NOMO-1 treated with DMSO at 0.1 percent for 48 hours (cell line): ENCODE measurements at regions not wholly inside any gene's neighbourhood (a gene's known extent, or its start where the extent isn't known, plus 50 kb on each side); places are given as distances from the start of the nearest gene placed in this dataset.
A peak's percentile ranks its signal among the peaks of the same experiment; 100 is the strongest.
"Not testable (repeated sequence)": the region's sequence is repeated elsewhere in the genome, so short reads cannot be mapped to it uniquely, and the experiment has no call there.

Experiments used
- DNase-seq: peaks from one replicate; lab custom pipeline; 2025; ENCODE audit not compliant: unreplicated experiment; lab: John Stamatoyannopoulos, UW

DNA sequence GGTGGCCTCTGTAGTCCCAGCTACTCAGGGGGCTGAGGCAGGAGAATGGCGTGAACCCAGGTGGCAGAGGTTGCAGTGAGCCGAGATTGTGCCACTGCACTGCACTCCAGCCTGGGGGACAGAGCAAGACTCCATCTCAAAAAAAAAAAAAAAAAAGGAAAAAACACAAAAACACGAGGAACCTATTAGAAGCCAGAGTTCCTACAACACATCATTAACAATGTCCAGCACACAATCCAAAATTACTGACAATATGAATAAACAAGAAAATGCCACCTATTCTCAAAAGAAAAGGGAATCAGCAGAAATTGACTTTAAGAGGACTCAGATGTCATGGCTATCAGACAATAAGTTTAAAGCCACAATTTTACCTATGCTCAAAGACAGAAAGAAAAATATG lies 57.3 kb upstream of the HS3ST3A1 start:
- DNase-seq, result not testable (repeated sequence)

DNA sequence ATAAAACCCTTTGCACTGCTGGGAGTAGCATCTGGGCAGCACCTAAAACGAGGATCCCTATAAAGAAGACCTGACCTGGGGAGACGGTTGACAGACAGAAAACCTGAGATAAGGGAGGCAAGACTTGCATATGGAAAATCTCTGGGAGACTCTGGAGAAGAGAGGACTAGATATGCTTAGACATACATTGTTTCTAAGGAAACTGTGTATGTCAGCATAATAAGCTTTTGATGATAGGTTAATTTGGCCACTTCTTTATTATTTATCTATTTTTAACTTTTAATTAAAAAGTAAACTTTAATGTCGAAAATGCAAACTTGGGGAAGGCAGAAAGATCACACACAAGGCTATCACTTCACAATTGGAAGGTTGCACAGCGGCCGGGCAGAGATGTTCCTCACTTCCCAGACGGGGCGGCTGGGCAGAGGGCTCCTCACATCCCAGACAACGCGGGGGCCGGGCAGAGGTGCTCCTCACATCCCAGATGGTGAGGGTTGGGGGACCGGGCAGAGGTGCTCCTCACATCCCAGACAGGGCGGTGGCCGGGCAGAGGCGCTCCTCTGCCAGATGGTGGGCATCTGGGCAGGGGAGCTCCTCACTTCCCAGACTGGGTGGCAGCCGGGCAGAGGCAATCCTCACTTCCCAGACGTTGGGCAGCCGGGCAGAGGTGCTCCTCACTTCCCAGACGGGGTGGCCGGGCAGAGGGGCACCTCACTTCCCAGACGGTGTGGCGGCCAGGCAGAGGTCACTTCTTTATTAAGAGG lies 64.3 kb upstream of the HS3ST3A1 start:
- no peak for DNase-seq

DNA sequence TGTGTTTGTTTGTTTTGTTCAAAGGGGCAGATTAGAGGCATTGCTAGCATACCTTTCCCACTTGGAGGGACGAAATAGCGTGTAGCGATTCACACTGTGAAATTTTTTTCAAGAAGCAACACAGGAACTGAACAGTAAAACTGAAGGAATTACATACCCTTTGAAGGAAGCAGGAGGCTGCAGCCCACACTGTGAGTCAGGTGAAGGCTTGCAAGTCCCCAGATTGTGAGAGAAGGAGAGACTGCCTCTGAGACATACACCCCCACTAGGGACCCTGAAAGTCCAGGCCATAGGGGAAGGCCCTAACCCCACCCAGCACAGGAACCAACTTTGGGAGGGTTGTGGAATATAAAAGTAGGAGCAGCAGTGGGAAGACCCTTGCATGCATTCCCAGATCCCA lies 69.6 kb upstream of the HS3ST3A1 start:
- no peak for DNase-seq

DNA sequence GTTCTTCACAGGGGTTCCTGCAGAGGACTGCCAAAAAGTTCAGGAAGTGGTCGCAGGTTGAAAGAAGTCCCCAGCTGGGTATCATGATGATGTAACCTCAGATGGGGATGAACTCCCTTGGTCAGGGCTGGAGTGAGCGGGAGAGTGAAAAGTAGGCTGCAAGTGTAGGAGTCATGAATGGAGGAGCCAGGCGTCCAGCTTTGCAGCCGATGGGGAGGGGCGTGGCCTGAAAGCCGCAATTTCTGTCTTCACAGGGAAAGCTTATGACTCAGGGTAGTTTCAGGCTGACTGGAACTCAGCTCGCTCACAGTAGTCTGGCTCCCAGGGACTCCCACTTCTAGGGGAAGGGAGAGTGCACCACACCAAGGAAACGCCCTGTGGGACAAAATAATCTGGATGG lies 70.0 kb upstream of the HS3ST3A1 start:
- no peak for DNase-seq

DNA sequence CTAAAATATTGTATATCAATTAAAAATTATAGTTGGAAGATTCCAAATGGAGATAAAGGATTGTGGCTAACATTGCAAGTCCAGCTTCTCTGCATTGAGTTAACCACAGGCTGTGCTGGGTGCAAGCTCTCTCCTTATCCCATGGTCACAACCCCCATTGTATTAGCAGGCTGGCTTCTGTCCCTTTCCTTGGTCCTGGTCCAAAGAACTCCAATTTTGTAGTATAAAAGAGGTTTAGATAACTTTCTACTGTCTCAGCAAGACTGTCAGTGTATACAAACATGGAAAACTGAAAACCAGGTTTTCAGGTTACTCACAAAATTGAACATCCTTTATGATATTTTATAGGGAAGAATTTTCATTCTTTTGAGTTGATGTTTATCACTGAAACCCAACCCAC lies 76.6 kb upstream of the HS3ST3A1 start:
- DNase-seq, result no peak

DNA sequence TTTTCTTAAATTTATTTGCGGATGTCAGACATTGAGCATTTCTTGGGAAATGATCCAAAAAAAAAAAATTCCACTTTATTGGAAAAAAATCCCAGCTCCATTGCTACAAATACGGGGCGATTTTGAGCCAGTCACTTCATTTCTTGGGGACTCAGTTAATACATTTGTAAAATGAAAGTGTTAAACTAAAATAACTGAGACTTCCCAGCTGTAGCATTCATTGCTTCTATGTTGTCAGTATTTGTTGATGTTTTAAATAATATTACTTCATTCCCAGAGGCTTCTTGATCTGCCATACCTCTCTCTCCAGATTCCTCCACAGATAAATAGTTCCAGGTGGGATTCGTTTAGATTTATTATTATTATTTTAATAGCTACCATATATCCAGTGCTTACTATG lies 77.1 kb upstream of the HS3ST3A1 start:
- no peak for DNase-seq

DNA sequence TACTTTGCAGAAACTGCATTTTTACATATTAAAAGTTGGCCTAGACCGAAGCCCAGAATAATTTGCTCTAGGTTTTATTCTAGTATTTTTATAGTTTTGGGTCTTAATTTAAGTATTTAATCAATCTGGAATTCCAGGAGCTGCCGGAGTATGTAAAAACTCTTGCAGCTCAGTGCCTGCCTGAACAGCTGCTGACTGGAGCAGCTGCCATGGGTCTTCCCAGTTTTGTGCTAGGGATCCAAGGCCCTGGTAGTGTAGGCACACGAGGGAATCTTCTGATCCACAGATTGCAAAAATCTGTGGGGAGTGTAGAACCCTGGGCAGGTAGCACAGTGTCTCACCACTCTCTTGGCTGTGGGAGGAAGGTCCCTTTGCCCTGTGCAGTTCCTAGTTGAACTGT lies 87.0 kb upstream of the HS3ST3A1 start:
- no peak for DNase-seq

DNA sequence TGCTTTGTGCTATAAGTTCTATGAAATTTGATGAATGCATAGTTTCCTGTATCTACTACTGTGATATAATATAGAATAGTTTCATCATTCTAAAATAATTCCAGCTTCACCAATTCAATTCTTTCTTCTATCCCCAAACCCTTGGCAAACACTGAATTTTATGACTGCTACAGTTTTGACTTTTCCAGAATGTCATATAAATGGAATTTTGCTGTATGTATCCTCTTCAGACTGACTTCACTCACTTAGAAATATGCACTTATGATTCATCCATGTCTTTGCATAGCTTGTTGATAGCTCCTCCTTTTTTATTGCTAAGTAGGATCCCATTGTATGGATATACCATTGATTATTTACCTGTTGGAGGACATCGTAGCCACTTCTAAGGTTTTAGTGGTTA lies 89.1 kb upstream of the HS3ST3A1 start:
- no peak for DNase-seq

DNA sequence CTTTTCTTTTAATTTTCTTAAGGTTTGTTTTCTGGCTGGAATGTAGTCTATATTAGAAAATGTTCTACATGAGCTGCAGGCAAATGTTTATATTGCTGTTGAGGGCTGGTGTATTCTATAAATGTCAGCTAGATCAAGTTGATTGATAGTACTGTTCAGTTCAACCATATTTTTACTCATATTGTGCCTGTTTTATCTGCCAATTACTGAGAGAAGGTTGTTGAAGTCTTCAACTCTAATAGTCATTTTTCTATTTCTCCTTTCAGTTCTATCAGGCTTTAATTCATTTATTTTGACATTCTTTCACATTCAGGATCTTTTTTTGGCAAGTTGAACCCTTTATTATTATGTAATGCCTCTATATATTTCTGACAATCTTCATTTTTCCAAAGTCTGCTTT lies 93.2 kb upstream of the HS3ST3A1 start:
- DNase-seq, result no peak

DNA sequence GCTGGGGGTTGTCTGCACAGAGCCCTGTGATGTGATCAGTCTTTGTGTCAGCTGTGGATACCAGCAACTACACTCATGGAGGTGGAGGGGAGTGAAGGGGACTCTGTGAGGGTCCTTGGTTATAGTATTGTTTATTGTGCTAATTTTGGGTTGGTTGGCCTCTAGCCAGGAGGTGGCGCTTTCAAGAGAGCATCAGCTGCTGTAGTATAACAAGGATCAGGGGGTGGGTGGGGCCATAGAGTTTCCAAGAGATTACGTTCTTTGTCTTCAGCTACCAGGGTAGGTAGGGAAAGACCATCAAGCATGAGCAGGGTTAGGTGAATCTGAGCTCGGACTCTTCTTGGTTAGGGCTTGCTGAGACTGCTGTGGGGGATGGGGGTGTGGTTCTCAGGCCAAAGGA lies 97.1 kb upstream of the HS3ST3A1 start:
- no peak for DNase-seq

DNA sequence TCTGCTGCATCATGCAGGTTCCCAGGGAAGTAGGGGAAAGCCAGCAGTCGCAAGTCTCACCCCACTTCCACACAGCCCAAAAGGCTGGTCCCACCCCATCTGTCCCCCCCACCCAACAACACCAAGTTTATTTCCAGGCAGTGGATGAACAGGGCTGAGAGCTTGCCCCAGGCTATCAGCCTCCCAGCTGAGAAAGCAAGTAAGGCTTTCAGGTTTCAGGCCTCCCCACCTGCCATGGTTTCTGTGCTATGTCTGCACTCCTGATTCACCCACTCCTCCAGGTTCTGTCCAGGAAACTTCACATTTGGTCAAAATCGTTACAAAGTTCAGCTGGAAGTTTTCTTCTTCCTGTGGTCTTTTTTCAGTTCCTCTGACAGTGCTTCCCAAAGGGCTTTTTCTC lies 97.5 kb upstream of the HS3ST3A1 start:
- no peak for DNase-seq

DNA sequence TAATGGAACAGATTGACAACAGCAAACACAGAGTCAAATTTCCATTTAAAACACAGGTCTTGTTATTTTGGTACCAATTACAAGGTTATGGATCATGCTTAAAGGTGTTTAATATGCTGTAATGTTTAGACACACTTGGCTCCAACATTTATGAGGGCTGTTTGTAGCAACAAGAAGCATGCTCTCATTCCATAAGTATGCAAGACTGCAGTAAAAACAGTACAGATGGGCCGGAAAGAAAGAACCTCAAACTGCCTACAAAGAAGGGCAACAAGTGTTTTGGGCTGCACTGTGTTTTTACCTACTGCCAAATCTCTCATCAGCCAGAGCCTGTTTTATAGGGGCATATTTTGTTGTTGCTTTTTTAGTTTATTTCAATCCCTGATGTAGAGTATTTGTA lies 100.5 kb upstream of the HS3ST3A1 start:
- no peak for DNase-seq

DNA sequence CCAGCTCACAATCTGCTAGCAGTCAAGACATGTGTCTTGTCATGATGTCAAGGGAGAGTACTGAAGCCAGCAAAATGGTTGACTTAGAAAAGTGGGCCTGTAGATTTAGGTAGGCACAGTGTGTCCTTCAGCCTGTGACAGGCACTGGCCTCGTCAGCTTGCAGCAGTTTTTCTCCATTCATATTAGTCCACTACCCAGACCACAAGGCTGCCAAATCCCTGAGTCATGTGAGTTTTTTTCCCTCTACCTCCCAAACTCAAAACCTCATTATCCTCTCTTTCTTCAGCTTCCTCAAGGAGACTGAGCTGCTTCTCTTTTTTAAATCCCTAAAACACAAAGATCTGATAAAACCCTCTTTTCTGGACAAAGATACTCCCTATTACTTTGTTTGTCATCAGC lies 102.6 kb upstream of the HS3ST3A1 start:
- DNase-seq, result no peak

DNA sequence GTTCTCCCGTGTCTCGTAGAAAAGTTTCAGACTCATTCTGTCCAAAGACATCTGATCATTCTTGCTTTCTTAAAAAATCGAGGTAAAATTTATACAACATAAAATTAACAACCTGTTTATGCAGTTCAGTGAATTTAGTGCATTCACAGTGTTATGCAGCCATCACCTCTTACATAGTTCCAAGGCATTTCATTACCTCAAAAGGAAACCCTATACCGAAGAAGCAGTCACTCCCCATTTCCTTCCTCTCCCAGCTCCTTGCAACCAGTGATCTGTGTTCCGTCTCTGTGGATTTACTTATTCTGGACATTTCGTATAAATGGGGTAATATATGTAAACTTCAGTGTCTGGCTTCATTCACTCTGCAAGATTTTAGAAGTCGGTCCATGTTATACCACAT lies 103.5 kb upstream of the HS3ST3A1 start:
- no peak for DNase-seq

DNA sequence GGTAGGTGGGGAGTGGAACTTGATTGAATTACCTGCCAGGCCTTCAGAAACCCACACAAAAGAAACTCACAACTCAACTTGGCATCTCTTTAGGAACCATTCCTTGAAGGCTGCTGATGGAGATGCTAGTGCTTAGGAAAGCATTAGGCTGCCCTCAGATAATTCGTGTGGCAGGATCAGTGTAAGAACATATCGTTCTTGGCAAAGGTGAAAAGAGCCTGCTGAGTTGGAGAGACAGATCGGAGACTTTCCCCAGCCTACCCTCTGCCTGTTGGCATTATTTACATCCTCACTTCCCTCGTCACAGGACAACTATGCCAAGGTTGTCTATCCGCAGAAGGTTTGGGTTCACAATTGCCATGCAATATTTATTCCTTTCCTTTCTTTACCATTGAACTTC lies 120.0 kb upstream of the HS3ST3A1 start:
- DNase-seq, result no peak

DNA sequence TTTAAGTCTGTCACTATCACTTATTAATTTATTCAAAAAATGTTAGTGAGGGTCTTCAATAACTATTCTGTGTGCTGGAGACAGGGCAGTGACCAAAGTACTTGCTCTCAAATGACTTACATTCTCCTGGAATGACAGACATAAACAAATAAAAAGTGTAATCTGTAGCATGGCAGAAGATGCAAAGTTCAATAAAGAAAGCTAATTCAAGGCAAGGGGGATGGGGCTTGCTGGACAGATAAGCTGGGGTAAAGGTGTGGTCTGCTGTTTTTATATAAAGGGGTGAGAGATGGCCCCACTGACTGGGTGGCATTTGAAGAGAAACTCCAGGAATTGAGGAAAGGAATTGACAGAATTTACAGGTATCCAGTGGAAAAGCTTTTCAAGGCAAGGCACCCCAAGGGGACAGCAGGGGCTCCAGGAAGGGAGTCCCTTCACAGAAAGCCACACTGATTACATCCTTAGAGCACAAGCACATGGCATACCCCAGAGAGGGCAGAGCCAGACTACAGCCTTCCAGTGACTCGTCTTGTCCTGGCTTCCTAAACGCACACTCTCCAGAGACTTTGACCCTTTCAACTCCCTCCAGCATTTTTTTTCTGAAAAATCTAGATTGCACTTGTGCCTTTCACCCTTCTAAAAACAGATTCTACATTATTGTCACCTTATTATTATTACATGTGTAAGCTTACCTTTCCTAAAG lies 123.7 kb upstream of the HS3ST3A1 start:
- no peak for DNase-seq

DNA sequence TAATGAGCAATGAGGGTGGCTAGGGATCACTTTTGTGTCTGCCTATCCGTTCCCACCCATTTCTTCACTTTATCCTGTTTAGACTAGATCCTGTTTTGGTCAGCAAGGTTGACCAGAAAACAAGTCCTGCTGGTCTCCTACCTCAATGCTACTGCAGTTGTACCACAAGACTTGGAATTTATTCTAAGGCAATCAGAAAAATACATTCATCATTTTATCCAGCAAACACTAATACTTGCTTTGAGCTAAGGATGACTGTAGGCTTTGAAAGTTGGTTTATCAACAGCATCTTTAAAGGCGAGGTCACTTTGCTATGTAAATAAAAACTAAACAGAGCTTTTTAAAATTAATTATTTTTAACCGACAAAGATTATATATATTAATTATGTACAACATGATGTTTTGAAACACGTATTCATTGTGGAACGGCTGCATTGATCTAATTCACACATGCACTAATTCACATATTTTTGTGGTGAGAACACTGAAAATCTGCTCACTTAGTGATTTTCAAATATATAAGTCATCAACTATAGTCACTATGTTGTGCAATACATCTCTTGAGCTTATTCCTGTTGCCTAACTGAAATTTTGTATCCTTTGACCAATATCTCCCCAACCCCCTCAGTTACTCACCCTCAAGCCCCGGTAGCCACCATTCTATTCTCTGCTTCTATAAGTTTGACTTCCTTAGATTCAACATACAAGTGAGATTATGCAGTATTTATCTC lies 125.9 kb upstream of the HS3ST3A1 start:
- peak; percentile 64 for DNase-seq

DNA sequence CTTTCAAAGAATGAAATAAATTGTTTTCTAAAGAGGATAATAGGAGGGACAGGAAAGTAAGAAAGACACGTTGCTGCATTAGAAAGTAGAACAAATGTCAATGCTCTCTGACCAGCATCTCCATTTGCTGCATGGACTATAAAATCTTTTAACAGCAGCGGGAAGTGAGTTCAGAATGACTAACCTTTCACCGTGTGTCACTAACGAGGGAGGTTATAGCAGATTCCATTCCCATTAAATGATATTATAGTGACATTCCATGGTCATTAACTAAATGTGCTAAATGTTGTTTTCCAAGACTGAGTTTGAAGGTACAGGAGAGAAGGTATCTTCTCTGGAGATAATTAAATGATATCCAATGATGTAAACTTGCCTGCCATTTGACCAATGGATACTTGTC lies 127.1 kb upstream of the HS3ST3A1 start:
- no peak for DNase-seq

DNA sequence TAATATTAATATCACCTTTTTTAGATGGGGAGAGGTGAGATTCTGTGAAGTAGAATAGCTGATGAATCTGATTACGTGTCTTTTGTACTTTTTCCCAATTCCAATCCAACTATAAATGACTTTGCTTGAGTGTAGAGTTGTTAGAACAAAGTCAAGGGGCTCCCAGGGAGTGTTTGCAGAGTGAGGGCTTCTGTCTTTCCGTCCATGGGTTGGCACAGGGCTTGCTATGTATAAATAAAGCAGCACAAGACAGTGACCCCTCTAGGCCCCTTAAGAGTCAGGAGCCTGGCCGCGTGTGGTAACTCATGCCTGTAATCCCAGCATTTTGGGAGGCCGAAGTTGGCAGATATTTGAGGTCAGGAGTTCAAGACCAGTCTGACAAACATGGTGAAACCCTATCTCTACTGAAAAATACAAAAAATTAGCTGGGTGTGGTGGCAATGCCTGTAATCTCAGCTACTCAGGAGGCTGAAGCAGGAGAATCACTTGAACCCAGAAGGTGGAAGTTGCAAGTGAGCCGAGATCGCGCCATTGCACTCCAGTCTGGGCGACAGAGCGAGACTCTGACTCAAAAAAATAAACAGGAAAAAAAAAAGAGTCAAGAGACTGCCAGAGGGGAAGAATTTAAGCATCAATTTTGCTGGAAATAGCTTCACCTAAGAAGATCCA lies 127.9 kb upstream of the HS3ST3A1 start:
- no peak for DNase-seq

DNA sequence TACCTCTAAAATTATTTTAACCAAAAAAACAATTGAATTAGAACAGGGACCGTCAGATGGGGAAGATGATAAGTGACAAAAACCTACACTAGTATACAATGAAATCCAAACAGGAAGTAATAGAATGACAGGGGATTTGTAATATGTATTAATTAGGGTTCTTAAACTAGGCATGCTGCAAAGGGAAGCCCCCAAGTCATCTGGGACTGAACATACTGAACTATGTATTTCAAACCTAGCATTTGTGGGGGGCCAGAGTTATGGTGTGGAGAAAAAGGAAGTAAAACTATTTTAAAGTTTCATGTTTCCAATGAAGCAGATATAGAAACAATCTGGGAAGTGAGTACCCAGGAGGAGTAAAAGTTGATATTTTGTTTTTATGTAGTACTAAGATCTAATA lies 133.2 kb upstream of the HS3ST3A1 start:
- DNase-seq, result peak; percentile 23

DNA sequence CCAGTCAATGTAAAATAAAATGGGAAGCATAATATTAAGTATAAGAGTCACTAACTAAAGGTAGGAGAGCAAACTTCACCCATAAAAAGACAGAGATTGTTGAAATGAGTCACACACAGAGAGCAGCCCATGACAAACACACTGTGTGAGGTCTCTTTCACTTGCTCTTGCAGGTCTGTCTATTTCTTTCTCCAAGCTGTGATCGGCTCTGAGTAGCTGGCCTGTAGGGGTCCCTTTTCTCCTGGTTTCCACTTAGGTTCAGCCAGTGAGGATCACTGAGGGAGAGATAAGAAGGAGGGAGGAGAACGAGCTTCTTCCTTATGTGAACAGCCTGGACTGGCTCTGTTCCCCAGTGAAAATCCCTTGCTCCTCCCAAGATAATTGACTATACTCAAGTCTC lies 133.7 kb upstream of the HS3ST3A1 start:
- DNase-seq, result no peak

DNA sequence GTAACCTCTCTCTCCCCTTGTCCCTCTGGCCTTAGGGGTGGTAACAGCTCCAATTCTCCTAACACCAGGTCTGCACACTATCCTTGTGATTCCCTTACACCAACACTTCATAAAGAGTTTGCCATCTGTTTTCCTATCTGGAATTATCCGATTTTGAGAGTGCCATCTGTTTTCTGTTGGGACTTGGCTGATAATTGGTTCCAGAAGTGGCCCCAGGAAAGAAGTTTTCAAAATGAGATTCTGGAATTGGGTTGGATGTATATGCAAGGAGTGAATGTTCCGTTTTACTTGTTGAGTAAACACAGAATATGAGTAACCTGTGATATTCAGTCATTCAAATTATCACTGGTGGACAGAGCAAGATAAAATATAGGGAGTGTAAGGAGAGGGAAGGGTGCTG lies 134.1 kb upstream of the HS3ST3A1 start:
- DNase-seq, result no peak
